ENCODE measurements at regions not wholly inside any gene's neighbourhood (a gene's known extent, or its start where the extent isn't known, plus 50 kb on each side); places are given as distances from the start of the nearest gene placed in this dataset.

DNA sequence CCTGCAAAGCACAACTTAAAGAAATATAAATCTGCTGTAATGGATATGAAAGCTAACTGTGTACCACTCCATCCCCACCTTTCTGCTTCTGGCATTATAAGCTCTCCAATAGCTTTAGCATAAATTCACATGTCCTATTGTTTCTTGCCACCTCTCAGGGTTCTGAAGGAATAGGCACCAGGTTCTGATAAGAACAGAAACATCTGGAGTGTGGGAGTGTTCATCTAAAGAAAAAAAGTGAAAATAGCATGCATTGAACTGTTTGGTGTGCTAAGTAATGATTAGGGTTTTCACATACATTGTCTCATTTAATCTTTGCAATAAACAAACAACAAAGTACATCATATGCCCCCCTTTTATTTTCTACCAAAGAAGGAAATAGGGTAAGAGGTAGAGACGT, 72.3 kb downstream of the FAM76B start:
- no peak for DNase-seq (ENCODE audit: low read depth)

DNA sequence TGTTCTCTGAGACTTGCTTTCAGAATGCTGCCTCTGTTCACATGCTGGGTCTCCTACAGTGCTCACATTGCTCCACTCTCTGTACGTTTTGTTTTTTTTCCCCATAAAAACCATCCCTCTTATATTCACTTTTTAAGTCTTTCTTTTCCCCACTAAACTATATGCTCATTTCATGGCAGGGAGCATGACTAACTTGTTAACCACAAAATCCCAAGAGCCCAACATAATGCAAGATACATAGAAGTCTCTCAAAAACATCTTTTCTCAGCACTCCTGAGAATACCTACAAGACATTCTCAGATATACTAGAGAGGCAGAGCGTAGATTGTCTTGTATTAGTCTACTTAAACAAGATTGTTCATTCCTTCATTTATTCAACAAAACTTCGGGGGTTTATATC, 73.3 kb downstream of the FAM76B start:
- DNase-seq (ENCODE audit: low read depth) = no peak

DNA sequence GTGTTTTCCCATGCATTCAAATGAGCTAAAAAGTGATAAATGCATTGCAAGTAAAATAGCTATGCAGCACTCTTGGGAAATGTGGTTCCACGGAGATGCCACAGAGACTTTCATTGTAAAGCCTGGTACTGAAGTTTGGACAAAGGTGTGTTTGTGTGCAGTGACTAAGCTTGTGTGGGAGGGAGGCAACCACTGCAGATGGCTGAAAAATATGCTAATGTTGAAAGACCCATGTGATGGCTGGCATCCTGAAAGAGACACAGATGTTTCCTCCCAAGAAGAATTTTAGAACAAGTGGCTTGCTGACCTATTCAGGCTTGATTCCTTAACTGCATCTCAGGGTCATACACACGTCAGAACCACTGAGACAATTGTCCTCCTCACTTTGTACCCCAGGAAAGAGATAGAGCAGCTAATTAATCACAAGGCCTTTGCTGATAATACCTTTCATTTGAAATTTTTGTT, 73.8 kb downstream of the FAM76B start:
- no peak for DNase-seq (ENCODE audit: low read depth)

DNA sequence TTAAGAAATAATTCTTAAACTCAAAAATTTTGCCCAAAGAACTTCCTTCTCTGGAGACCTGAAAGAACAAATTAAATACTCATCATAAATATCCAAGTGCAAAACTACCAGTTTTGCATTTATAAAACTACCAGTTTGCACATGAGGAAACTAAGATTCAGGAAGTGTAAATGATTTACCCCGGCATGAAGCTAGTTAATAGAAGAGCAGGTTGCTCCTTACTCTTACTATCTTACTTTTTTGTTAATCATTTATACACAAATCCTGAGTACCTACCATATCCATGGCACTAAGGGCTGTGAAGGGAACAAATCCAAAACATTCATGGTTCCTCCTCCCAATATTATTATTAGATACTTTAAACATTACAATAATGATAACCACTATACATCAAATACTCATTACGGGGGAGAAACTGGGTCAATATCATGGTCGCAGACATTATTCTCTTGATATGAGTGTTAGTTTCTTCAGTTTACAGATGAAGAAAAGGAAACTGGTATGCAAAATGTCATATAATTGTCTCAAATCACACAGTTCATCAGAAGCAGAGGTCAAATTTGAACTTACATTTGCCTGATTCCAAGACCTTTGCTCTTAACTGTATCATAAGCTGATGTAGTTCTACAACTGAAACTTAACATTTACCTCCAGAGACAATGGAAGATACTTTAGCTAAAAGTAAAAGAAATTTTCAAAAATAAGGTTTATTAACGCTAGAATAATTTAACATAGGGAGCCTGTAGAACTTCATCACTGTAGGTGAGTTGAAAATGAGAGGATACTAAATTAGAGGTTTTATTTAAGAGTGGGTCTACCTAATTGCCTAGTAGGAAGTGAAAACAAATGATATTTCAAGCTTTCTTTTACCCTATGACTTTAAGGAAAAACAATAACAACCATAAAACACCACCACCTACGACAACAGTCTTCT, 74.5 kb downstream of the FAM76B start:
- no peak for DNase-seq (ENCODE audit: low read depth)

DNA sequence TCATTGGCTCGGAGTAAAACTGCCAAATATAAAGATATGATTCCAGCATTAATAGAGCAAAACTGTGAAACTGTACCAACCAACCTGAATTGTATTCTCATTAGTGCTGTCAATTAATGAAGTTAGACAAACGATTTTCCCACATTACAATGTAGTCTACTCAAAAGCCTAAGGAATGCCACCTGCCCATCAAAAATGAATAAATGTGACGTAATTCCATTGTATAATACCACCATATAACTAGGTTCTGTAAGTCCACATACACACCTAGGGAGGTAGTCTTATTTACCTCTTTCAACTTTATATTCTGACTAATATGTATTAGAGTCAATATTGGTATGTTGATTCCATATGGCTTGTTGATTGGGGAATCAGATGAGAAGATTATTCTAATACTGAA, 76.2 kb downstream of the FAM76B start:
- no peak for DNase-seq (ENCODE audit: low read depth)

DNA sequence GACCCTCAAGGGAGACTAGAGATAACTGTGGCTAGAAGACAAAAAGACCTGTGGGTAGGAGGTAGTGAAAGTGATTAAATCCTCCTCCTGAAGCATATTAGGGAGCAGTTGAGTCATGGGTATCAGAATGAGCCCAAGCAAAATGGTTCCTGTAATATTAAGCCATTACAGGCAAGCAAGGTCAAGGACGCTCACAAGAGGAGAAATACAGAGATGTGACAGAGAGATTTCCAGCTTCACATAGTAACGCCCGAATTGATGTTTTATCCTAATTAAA, 77.7 kb downstream of the FAM76B start:
- no peak for DNase-seq (ENCODE audit: low read depth)

DNA sequence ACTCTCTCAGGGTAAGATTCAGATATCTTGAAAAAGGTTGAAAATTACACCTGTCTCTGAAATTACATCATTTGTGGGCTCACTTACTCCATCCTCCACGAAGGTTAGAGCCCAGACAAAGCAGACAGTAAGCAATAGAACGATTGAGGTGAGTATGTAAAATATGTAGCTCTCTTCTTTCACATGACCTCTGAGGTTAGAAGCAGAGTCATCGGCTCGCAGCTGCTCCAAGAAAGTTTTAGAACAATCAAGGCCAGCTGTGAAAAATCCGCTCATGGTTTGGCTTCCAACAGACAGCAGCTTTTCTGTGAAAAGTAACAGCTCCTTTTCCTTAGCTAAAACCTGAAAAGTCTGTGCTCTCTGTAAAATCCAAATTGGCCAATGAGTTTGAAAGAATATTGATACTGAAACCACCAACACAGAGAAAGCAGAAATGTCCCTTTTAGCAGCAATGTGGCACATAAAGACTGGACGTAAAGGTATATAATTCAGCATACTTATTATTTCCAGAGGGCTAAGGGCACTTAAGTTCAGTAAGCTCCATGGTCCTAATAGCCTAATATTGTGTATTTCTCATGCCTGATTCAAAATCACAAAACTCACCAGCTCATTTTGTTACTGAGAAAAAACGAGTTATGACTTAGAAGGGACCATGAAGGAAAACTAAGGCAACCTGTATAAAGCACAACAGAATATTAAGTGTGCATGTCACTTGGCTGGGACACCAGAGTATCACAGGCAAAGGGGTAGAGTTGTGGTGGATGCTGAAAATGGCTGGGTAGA, 78.2 kb downstream of the FAM76B start:
- DNase-seq (ENCODE audit: low read depth) = no peak

DNA sequence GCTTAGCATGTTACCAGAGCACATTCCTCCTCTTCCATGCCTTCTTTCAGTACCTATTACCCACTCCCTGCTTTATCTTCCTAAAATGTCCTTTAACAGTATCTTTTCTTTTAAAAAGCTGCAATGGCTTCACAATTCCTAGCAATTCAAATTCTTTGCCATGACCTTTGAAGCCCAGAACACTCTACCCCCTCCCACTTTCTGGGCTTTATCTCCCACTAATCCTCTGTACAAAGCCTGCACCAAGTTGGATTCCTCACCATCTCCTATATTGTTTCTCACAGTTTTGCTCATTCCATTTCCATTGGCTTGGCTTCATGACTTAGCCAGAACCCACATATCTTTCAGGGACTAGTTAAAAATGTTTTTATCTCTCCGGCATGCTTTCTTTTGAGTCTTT, 80.9 kb downstream of the FAM76B start:
- DNase-seq (ENCODE audit: low read depth) = no peak

DNA sequence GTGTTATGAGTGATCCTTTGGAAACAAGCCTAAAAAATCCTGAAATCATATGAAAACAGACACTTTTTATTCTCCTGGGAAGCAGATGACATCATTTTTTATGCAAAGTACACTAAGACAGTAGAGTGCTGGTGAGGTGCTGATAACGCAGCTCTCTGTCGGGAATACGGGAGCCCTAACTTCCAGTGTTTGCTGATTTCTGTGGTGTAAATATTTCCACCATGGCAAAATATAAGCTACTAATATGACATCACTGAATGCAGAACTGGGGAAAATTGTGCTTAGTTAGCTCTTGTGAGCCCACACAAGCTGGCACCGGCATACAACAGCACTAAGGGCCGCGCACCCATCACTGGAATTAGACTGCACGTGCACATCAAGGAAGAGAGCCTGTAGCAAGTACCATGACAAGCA, 82.6 kb downstream of the FAM76B start:
- no peak for DNase-seq (ENCODE audit: low read depth)

DNA sequence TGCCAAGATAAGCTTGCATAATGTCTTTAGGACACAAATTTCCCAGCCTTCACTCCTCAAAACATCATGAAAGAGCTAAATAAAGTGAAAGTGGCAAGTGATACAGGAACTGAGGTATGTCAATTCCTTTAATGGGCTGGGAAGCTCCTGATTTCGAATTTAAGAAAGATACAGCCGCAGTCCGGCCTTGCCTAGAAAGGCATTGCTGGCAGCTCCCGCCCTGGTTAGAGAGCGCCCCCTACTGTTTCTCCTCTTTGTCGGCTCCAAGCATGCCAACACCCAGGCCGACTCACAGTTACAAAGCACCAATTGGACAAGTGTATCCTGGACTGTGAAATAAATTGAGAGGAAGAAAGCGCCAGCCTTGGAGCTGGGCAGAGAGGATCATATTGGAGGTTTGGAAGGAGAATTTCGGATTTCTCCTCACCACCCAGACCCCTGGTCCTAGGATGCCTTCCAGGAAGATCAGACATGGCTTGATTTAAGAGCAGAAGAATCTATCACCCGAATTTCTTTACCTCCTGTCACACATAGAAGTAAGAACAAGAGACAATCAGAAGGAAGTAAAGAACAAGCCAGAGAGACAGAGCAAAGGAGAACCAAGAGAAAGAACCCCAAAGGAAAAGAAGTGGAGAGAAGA, 84.0 kb downstream of the FAM76B start:
- peak; percentile 58 for DNase-seq (ENCODE audit: low read depth)

DNA sequence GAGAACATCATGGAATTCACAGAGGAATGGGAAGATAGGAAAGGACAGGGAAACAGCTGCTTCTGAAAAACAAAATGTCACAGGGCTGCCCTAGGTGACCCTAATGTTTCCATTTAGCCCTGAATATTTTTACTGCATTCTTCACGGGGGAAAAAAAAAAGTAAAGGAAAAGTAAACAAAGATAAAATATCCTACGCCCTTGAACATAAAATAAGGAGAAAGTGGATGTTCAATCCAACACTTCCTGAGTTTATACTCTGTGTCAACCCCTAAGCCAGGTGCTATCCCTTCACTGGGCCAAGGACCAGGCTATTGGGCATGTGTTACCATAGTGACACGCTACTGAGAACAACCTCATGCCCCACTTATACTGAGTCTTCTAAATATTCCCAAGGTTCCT, 84.7 kb downstream of the FAM76B start:
- DNase-seq (ENCODE audit: low read depth) = no peak

DNA sequence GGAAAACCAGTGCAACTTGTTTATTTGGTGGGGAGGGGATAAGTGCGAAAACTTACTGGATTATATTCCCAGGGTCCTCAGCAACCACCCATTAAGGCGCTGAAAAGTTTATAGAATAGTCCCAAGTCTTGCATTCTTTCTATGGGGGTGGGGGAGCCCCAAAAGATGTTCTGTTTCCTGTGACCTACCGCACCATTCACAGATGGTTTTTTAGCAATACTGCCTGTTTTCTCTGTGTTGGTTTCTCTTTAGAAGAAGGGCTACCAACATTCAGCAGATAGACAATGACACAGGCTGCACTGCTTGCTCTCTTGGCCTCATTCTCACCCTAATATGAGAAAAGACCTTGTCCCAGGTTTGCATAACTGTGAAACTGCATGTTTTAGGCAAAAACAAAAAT, 86.5 kb downstream of the FAM76B start:
- no peak for DNase-seq (ENCODE audit: low read depth)

DNA sequence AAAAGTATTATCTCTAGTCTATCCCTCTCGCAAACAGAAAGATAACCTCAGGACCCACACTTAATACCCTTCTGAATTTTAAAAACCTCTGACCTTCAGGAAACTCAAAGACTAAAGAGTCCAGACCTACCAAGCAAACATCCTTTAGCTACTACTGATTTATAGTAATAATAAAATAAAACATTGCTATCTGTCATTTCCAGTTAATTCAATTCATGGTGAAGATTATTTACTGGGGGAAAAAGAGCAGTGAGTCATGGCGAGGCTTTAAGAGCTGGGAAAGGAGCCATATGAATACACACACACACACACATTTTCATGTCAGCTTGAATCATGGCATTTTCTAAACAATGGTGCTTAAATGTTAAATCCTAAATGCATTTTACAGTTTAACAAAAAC, 87.1 kb downstream of the FAM76B start:
- DNase-seq (ENCODE audit: low read depth) = no peak

DNA sequence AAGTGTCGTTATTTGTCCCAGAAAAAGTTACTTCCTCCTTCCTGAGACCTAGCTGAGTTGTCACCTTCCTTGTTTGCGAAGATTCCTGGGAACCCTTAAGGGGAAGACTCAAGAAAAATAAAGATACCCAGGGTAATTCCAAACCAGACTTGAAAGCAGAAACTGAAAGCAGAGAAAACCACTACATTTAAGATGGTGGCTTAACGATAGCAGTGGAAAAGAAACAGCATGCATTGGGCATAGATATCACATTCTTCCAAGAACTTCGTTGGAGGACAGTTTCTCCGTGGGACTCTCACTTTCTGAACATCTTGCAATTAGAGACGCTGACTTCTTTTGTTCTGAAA, 89.1 kb downstream of the FAM76B start:
- DNase-seq (ENCODE audit: low read depth) = no peak

DNA sequence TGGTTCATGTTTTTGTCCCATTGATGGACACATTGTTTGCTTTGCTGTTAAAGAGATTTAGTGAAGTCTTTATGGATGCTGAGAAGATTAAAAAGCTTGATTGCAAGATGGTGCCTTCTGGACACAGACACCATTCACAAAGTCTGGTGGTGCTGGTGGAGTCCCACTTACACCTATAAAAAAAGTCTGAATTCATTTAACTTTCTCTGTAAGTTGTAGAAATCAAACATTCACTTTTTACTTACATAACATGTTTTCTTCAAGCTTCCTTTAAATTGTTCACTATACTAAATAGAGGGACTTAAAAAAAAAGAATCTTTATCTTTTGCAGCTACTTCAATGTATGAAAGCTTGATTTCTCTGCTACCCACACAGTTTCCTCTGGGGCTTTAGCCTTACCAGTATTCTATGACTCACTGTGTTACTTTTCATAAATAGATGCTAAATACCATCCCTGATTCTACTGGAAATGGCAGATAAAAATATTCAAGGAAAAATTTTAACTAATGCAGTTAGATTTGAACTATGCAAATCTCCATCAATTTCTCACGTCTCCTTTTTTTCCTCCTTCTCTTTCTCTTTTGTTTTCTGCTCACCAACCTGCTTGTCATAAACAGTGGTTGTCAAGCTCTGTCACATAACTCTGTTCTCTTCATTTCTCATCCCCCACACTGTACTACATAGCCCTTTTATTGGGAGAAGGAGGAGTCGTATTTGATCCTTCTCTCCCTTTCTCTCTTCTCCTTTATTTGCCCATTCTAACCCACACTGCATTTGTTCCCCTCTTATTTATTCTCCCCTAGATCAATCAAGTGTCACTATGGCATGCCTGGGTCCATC, 89.7 kb downstream of the FAM76B start:
- DNase-seq (ENCODE audit: low read depth) = no peak

DNA sequence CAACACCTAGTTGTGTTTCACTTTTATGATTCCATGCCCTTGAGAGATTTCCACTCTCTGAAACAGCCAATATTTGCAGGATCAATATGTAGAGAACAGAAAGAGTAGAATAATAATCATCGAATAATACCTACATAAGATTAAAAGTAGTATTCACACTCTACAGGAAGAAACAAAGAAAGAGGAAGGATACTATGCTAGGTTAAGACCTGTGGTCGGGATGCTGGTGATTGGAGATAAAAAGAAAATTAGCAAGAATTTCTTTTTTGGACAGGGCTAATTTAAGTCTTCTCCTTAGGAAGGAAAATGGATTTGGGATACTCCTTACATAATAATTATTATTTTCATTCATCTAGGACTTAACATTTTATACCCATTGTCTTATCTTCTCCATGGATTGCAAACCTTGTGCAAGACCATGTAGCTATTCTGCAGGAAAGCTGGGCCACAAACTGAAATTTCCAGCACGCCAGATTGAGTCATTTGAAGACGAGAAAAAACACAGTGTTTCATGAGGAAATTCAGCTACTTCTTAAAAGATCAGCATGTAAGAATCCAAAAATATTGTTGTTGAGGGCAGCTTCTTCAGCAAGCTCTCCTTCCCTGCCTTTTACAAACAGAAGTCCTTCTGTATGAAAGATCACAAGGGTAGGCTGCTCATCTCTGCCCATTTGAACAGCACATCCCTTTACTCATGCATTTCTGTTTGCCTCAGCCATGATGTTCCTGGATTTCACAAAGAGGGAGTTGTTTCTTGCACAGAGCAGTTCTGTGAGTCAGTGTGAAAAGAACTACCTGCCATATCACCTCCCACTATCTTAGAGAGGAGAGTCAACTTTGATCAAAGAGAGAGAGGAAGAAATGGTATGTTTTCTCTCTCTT, 90.7 kb downstream of the FAM76B start:
- no peak for DNase-seq (ENCODE audit: low read depth)

DNA sequence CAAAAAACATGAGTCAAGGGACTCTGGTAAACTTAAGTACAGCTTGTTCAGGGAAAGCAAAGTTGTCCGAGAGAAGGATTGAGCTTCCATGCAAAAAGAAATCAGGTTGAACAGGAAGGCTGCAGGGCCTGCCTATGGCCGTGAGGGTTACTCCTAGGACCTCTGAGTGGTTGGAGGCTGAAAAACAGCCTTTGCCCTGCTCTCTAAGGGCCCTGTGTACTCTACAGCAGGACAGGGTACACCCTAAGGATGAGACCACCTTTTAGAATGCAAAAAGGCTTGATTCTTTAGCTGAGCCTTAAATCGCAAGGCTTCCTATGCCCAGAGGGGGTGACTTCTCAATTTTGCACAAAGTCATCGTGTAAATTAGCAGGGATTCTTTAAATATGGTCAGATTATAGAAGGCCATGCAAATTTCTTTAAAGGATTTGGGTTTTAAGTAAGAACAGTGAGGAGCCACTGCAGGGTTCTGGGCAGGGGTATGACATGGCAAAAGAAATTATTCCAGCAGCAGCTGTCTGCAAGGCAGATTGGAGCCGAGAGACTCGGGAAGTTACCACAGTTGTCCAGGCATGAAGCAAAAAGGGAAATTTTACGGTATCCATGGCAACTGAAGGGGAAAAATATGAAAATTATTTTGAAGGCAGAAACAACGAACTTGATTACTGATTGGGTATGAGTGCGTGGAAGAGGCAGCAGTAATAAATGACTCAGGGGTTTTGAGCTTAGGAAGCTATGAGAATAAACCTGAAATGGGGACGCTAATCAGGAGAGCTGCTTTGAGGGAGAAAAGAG, 91.8 kb downstream of the FAM76B start:
- DNase-seq (ENCODE audit: low read depth) = no peak

DNA sequence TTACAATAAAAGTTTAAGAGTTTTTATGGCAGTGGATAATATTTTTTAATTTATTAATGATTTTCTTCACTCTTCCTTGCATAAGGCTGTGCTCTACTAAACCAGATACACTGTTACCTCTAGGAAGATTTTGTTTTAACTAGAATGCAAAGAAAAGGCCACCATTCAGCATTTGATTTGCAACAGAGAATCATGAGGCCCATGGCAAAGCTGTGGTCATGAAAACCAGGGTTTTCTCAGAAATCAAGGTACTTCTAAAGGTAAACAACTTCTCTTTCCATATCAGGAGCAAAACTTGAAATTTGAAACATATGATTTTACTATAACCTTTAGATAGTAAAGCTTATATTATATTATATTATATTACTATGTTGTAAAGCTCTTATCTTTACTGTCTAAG, 94.4 kb downstream of the FAM76B start:
- DNase-seq (ENCODE audit: low read depth) = no peak

DNA sequence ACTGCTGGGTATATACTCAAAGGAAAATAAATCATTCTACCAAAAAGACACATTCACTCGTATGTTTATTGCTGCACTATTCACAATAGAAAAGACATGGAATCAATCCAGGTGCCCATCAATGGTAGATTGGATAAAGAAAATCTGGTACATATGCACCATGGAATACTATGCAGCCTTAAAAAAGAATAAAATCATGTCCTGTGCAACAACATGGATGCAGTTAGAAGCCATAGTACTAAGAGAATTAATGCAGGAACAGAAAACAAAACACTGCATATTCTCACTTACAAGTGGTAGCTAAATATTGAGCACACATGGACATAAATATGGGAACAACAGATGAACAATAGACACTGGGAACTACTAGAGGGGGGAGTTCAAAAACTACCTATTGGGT, 96.3 kb downstream of the FAM76B start:
- no peak for DNase-seq (ENCODE audit: low read depth)

DNA sequence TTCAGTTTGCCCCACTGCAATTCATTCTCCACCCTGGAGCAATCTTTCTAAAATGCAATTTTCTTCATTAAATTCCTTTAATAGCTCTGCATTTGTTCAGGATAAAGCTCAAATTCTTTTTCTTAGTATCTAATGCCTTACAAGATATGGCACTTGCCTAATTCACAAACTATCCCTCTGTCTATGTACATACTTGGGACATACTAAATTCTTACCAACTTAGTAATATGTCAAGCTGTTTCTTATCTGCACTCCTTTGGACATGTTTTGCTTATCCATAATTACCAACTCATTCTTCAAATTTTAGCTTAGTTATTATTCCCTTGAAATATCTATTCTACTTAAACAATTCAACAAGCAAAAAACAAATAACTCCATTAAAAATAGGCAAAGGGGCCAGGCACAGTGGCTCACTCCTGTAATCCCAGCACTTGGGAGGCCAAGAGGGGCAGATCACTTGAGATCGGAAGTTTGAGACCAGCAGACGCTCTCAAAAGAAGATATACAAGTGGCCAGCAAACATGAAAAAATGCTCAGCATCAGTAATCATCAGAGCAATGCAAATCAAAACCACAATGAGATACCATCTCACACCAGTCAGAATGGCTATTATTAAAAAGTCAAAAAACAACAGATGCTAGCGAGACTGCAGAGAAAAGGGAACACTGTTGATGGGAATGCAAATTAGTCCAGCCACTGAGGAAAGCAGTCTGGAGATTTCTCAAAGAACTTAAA, 96.9 kb downstream of the FAM76B start:
- no peak for DNase-seq (ENCODE audit: low read depth)

All from stimulated activated CD8-positive, alpha-beta memory T cell treated with anti-CD3 and anti-CD28 coated beads, Interleukin-7, amount 100 ng/mL, for 24 hours (primary cell).